Spleen (tissue), 11 donors: ENCODE measurements at regions not wholly inside any gene's neighbourhood (a gene's known extent, or its start where the extent isn't known, plus 50 kb on each side); places are given as distances from the start of the nearest gene placed in this dataset.

Experiments used
- DNase-seq: peaks from one replicate; pipeline ENCODE4 v3.0.0-alpha.2; 2020
- H3K27ac ChIP-seq, 8 donors: fragments of 200-600 bp; sonication (generic) in 7 of 8; 1 replicate in 4 of 8; 2 replicates in 4 of 8; pipeline versions ENCODE4 v1.5.0 to v1.8.0; 2016 to 2021; ENCODE audit warnings: inconsistent platforms in 4 of 8, mild to moderate bottlenecking in 4 of 8, moderate library complexity in 1 of 8
- H3K27me3 ChIP-seq, 7 donors: fragments of 200-600 bp; sonication (generic) in 6 of 7; replicated peaks in 1 of 7; 1 replicate in 4 of 7; 2 replicates in 3 of 7; pipeline versions ENCODE4 v1.5.0 to v1.8.0; 2016 to 2021; ENCODE audit warnings: inconsistent platforms in 3 of 7, mild to moderate bottlenecking in 1 of 7
- H3K36me3 ChIP-seq, 6 donors: fragments of 200-600 bp; sonication (generic) in 5 of 6; 1 replicate in 4 of 6; 2 replicates in 2 of 6; pipeline versions ENCODE4 v1.5.0 to v1.8.0; 2016 to 2021; ENCODE audit warnings: inconsistent platforms in 2 of 6
- H3K4me1 ChIP-seq, 6 donors: fragments of 200-600 bp; sonication (generic) in 5 of 6; 1 replicate in 3 of 6; 2 replicates in 3 of 6; pipeline versions ENCODE4 v1.5.0 to v1.8.0; 2016 to 2021; ENCODE audit warnings: inconsistent platforms in 3 of 6
- H3K4me3 ChIP-seq, 8 donors: fragments of 200-600 bp; sonication (generic) in 7 of 8; 1 replicate in 4 of 8; 2 replicates in 4 of 8; pipeline versions ENCODE4 v1.5.0 to v1.8.0; 2016 to 2021; ENCODE audit warnings: inconsistent platforms in 4 of 8, mild to moderate bottlenecking in 4 of 8, moderate library complexity in 2 of 8
- H3K9me3 ChIP-seq, 8 donors: fragments of 200-600 bp; sonication (generic) in 7 of 8; 1 replicate in 4 of 8; 2 replicates in 4 of 8; pipeline versions ENCODE4 v1.5.0 to v1.8.0; 2016 to 2021; ENCODE audit warnings: inconsistent platforms in 4 of 8
- POLR2A ChIP-seq, 3 donors: fragments of 450-650 bp; IDR thresholded peaks; one replicate each; pipeline ENCODE4 v1.5.1; 2017; ENCODE audit warnings: antibody characterized with exemption in 3 of 3, mild to moderate bottlenecking in 1 of 3
- POLR2AphosphoS5 ChIP-seq, 3 donors: sonication (generic); formaldehyde crosslinking; IDR thresholded peaks; one replicate each; pipeline ENCODE4 v1.5.1; 2017; ENCODE audit warnings: antibody characterized with exemption in 3 of 3
- WGBS, 5 donors: extraction: QIAGEN DNeasy Blood & Tissue Kit in 3 of 5; methylation state at CpG; one replicate each; pipeline versions ENCODE4 v1.1.5 to v1.1.7; 2013 to 2018; 5-methylcytosine and 5-hydroxymethylcytosine counted together
- intact Hi-C: fragments of 100-400 bp; cut with DNase I; formaldehyde crosslinking; loops from one replicate; pipeline ENCODE4 v1.15.0; 2023; ENCODE audit warnings: low total_unique reads
- TF ChIP-seq, protein P1 (sequence below), 11 experiments: fragments of 200-600 bp in 7 of 11; fragments of 450-650 bp in 4 of 11; sonication (generic) in 4 of 11; IDR thresholded peaks in 8 of 11; conservative IDR thresholded peaks in 3 of 11; 1 replicate in 7 of 11; 2 replicates in 4 of 11; pipeline versions ENCODE4 v1.4.0 to v1.8.0; 2016 to 2021; ENCODE audit warnings: antibody characterized with exemption in 11 of 11, inconsistent platforms in 4 of 11, mild to moderate bottlenecking in 1 of 11
- donor health status: healthy with polysubstance abuse.
- donor health status: DM: no; HTN: no; CAD: no; lungs with moderate emphysema.
- donor health status: DM: no; HTN: no; CAD: no.
- donor health status: Bipolar disorder and iron deficiency.
- donor health status: healthy.
- donor health status: DM: no; HTN: no; CAD: no.
- donor health status: DM: yes; HTN: yes; CAD: no.

DNA sequence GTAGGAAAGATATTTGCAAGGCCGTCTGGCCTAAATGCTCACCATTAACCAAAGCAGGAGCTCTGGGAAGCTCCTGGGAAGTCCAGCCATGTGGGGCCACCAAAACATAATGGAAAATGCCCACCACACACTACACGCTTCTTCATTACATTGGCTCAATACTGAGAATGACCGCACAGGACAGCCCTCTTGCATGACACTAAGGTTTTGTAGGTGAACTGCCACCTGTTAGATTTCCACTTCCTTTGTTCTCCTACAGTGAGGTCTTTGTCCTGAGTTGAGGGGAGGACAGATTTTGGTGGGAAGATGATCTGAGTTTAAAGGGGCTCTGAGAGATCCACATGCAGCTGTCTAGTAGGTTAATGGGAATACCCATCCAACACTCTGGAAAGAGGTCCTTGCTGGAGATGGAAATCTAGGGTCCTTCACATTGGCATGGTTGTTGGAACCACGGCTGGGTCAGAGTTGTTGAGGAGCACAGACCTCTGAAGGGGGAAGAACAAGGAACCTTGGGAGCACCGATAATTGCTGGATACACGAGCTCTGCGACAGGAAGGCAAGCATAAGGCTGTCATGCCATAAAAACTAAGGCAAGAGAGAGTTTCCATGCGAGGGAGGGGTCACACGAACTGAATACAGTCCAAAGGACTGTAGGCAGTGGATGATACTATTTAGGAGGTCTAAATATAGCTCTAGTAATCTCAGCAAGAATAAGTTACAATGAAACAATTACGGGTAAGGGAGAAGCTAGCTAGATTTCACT is 105.5 kb upstream of the IRF2BP2 start:
- Histone ChIP-seq H3K27ac (peak overlapping the region in 4 of 8 donors; percentile 11 to 59 (median 26)), H3K27me3 (no peaks in the 10 kb centered on the region), H3K4me1 (peaks cover 6 to 38% (median 16%) of the 10 kb centered on the region in 6 donors), H3K36me3 (no peaks in the 10 kb centered on the region), H3K4me3 (no peak overlapping the region), H3K9me3 (no peaks in the 10 kb centered on the region)
- intact Hi-C loops, result no loop called here
- TF ChIP-seq POLR2AphosphoS5 (IDR thresholded peaks at IDR 0.05), result no peak
- TF ChIP-seq, protein P1, sequence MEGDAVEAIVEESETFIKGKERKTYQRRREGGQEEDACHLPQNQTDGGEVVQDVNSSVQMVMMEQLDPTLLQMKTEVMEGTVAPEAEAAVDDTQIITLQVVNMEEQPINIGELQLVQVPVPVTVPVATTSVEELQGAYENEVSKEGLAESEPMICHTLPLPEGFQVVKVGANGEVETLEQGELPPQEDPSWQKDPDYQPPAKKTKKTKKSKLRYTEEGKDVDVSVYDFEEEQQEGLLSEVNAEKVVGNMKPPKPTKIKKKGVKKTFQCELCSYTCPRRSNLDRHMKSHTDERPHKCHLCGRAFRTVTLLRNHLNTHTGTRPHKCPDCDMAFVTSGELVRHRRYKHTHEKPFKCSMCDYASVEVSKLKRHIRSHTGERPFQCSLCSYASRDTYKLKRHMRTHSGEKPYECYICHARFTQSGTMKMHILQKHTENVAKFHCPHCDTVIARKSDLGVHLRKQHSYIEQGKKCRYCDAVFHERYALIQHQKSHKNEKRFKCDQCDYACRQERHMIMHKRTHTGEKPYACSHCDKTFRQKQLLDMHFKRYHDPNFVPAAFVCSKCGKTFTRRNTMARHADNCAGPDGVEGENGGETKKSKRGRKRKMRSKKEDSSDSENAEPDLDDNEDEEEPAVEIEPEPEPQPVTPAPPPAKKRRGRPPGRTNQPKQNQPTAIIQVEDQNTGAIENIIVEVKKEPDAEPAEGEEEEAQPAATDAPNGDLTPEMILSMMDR (IDR thresholded peaks at IDR 0.05 in 8 of 11, conservative IDR thresholded peaks at IDR 0.05 in 3 of 11), result no peak
- no peak for TF ChIP-seq POLR2A (IDR thresholded peaks at IDR 0.05)
- DNase-seq, result no peak
- WGBS, 5 donors, result 77 to 91% (median 86%) methylated on average over 10 of the region's 10 CpGs

DNA sequence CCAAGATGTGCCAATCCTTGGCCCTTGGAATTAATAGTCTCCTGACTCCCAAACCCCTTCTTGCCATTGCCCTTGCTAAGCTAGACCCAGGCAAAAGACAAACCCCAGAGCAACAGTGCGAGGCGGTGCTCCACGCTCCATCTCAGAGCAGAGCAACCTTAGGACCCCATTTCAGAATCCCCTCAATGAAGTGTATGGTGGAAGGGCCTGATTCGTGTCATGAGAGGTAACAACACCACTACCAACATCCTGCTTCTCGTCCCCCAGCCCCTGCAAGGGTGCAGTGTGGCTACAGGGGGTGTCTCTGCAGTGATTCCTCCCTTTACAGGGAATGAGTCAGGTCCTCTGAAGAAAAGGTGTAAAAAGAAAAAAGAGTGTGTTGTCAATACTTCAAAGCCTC is 103.9 kb upstream of the IRF2BP2 start:
- no peaks in the 10 kb centered on the region for H3K36me3 ChIP-seq
- no peak overlapping the region for H3K4me3 ChIP-seq
- no peak overlapping the region for H3K27ac ChIP-seq
- TF ChIP-seq POLR2A (IDR thresholded peaks at IDR 0.05) (no peak), POLR2AphosphoS5 (IDR thresholded peaks at IDR 0.05) (no peak)
- TF ChIP-seq, protein P1 (IDR thresholded peaks at IDR 0.05 in 8 of 11, conservative IDR thresholded peaks at IDR 0.05 in 3 of 11), result no peak
- 91 to 96% (median 94%) methylated on average over 5 of the region's 5 CpGs for WGBS, 5 donors
- H3K4me1 ChIP-seq, result peaks cover 0 to 35% (median 11%) of the 10 kb centered on the region in 6 donors
- no peaks in the 10 kb centered on the region for H3K27me3 ChIP-seq
- H3K9me3 ChIP-seq, result no peaks in the 10 kb centered on the region
- no peak for DNase-seq
- intact Hi-C loops, result no loop called here

DNA sequence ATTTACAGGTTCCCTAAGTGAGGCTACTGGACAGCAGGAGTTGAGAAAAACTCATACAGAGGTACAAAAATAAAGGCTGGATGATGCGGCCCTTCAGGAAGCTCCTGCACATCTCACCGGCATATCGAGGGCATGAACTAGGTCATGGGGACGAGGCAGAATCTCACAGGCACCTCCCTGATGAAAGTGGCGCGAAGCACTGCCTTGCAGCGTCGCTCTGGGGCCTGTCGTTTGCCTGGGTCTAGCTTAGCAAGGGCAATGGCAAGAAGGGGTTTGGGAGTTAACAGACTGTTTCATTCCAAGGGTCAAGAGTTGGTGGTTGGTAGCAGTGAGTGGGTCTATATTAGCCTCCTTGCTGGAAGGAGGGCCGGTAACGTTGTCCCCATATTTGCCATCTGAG is 103.5 kb upstream of the IRF2BP2 start:
- Histone ChIP-seq H3K27ac (no peak overlapping the region), H3K4me3 (no peak overlapping the region), H3K4me1 (peaks cover 0 to 31% (median 9%) of the 10 kb centered on the region in 6 donors), H3K36me3 (no peaks in the 10 kb centered on the region), H3K27me3 (no peaks in the 10 kb centered on the region), H3K9me3 (no peaks in the 10 kb centered on the region)
- DNase-seq, result no peak
- intact Hi-C loops, result no loop called here
- TF ChIP-seq POLR2AphosphoS5 (IDR thresholded peaks at IDR 0.05) (no peak), POLR2A (IDR thresholded peaks at IDR 0.05) (no peak)
- TF ChIP-seq, protein P1 (IDR thresholded peaks at IDR 0.05 in 8 of 11, conservative IDR thresholded peaks at IDR 0.05 in 3 of 11), result no peak
- 86 to 90% (median 88%) methylated on average over 10 to 11 of the region's 11 CpGs for WGBS, 5 donors

DNA sequence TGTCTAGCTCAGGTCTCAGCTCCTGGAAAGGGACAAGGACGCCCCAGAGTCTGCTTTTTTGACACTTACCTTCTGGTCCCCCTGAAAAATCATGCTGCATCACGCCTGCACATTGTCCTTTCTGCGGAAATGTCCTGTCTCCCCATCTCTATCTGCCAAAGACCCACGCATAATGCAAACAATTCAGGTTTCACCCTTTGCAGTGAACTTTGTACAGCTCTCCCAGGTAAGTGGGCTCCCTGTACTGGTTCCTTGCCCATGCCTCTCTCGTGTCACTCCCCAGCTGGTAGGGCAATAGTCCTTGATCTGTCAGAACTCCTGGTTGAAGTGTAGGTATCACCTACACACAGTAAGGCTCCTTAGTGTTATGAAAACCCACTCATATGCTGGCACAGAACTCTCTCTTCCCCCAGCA is 102.9 kb upstream of the IRF2BP2 start:
- peaks cover 0 to 28% (median 9%) of the 10 kb centered on the region in 6 donors for H3K4me1 ChIP-seq
- no peak overlapping the region for H3K27ac ChIP-seq
- 80 to 99% (median 93%) methylated on average over 5 of the region's 5 CpGs for WGBS, 5 donors
- TF ChIP-seq, protein P1 (IDR thresholded peaks at IDR 0.05 in 8 of 11, conservative IDR thresholded peaks at IDR 0.05 in 3 of 11), result no peak
- no peaks in the 10 kb centered on the region for H3K9me3 ChIP-seq
- H3K36me3 ChIP-seq, result no peaks in the 10 kb centered on the region
- intact Hi-C loops, result no loop called here
- H3K27me3 ChIP-seq, result no peaks in the 10 kb centered on the region
- no peak overlapping the region for H3K4me3 ChIP-seq
- DNase-seq, result no peak
